Peyer's patch (tissue), 4 donors: ENCODE measurements at regions not wholly inside any gene's neighbourhood (a gene's known extent, or its start where the extent isn't known, plus 50 kb on each side); places are given as distances from the start of the nearest gene placed in this dataset.

Experiments
- CTCF ChIP-seq, 6 experiments: fragments of 450-650 bp in 4 of 6; fragments of 200-600 bp in 2 of 6; sonication (generic) in 1 of 6; IDR thresholded peaks; one replicate each; pipeline ENCODE4 v1.5.1; 2017 to 2019; ENCODE audit warnings: antibody characterized with exemption in 6 of 6, mild to moderate bottlenecking in 3 of 6, moderate library complexity in 1 of 6
- POLR2A ChIP-seq, 2 donors: fragments of 450-650 bp; IDR thresholded peaks; one replicate each; pipeline ENCODE4 v1.5.1; 2017; ENCODE audit warnings: antibody characterized with exemption in 2 of 2, mild to moderate bottlenecking in 2 of 2, moderate library complexity in 2 of 2

GRCh38 chr9:80025796-80026520, 454.2 kb downstream of the TLE4 start:
- no peak for TF ChIP-seq CTCF (IDR thresholded peaks at IDR 0.05)
- TF ChIP-seq POLR2A (IDR thresholded peaks at IDR 0.05): no peak
